ENCODE measurements at regions not wholly inside any gene's neighbourhood (a gene's known extent, or its start where the extent isn't known, plus 50 kb on each side); places are given as distances from the start of the nearest gene placed in this dataset.

DNA sequence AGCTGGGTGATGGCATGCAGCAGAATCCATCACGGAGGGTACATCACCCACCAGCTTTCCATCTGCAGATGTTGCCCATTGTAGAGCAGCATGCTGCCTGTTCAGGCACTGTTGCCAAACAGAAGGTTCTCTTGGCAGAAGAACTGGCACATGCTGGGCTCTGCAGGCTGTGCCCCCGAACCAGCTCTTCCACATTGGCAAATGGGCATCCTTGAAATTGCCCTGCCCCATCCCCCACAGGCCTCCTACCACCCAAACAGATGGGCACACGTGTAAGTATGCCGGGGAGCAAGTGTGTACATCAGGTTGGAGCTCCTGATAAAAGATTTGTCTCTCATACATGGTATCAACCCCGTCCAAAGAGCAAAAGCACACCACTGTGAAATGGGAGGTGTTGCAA lies 220.3 kb upstream of the TAS2R1 start:
- Histone ChIP-seq H2AFZ (replicated peaks) (no peak overlapping the region), H3K79me2 (ENCODE audit: low read depth) (no peaks in the 10 kb centered on the region), H3K9ac (no peak overlapping the region), H3K9me3 (ENCODE audit: low read depth) (no peaks in the 10 kb centered on the region), H3K4me3 (no peak overlapping the region), H3K36me3 (no peaks in the 10 kb centered on the region), H3F3A (ENCODE audit: low read depth) (no peaks in the 10 kb centered on the region), H4K20me1 (ENCODE audit: low read depth) (no peaks in the 10 kb centered on the region), H3K4me1 (no peaks in the 10 kb centered on the region), H3K27me3 (no peaks in the 10 kb centered on the region), H3K4me2 (no peak overlapping the region), H3K27ac (no peak overlapping the region)
- no peak overlapping the region for H3K27ac Mint-ChIP-seq
- H3K4me1 Mint-ChIP-seq = no peaks in the 10 kb centered on the region
- DNase-seq (ENCODE audit: low spot score) = no peak
- H3K36me3 Mint-ChIP-seq = no peaks in the 10 kb centered on the region
- H3K27me3 Mint-ChIP-seq (ENCODE audit: insufficient read depth, low read depth) = peaks cover 2% of the 10 kb centered on the region
- TF ChIP-seq EZH2 (IDR thresholded peaks at IDR 0.05) (no peak), EZH2phosphoT487 (IDR thresholded peaks at IDR 0.05) (no peak), CTCF (IDR thresholded peaks at IDR 0.05) (no peak)
- H3K9me3 Mint-ChIP-seq = peaks cover 2% of the 10 kb centered on the region
- no peak overlapping the region for H3K4me3 Mint-ChIP-seq

DNA sequence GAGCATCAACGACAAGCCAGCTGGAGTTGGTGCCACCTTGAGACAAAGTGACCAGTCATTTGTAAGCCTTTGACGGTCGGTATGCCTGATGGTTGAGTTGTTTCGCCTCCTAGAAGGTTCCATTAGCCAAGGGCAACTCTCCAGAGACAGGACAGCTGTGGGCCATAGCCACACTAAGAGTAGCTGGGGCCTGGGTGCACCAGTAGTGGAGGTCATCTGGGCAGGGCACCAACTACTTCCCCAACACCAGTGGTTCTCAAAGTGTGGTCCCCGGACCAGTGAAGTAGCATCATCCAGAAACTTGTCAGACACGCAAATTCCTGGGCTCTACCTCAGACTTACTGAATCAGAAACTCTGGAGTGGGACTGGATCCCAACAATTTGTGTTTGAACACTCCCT lies 217.5 kb upstream of the TAS2R1 start:
- TF ChIP-seq CTCF (IDR thresholded peaks at IDR 0.05) (no peak), EZH2phosphoT487 (IDR thresholded peaks at IDR 0.05) (no peak)
- Histone ChIP-seq H3K9ac (no peak overlapping the region), H3K36me3 (no peaks in the 10 kb centered on the region), H3K27ac (no peak overlapping the region), H3F3A (ENCODE audit: low read depth) (no peaks in the 10 kb centered on the region), H3K79me2 (ENCODE audit: low read depth) (no peaks in the 10 kb centered on the region), H2AFZ (replicated peaks) (no peak overlapping the region), H3K27me3 (no peaks in the 10 kb centered on the region), H3K9me3 (ENCODE audit: low read depth) (no peaks in the 10 kb centered on the region), H4K20me1 (ENCODE audit: low read depth) (no peaks in the 10 kb centered on the region), H3K4me3 (no peak overlapping the region), H3K4me1 (no peaks in the 10 kb centered on the region), H3K4me2 (no peak overlapping the region)
- Mint-ChIP-seq H3K27ac (no peak overlapping the region), H3K4me3 (no peak overlapping the region), H3K36me3 (no peaks in the 10 kb centered on the region), H3K27me3 (ENCODE audit: insufficient read depth, low read depth) (no peaks in the 10 kb centered on the region), H3K9me3 (no peaks in the 10 kb centered on the region), H3K4me1 (no peaks in the 10 kb centered on the region)
- DNase-seq (ENCODE audit: low spot score) = no peak

DNA sequence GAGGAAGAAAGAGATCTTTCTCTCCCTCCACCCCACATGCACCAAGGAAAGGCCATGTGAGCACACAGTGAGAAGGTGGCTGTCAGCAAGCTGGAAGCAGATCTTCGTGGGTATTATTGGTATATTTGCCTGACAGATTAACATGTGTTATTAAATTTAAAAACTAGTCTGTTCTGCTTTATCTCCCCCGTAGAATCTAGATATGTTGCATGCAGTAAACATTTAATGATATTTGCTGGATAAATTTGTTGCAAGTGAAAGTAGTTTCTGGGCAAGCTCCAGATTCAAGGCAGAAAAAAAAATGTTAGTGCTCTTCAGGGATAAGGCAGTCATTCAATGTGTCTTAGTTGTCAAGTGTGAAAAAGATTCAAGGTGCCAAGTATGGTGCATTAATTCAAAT lies 215.0 kb upstream of the TAS2R1 start:
- Histone ChIP-seq H3K27ac (no peak overlapping the region), H3K9ac (no peak overlapping the region), H3K79me2 (ENCODE audit: low read depth) (no peaks in the 10 kb centered on the region), H3F3A (ENCODE audit: low read depth) (no peaks in the 10 kb centered on the region), H3K4me2 (no peak overlapping the region), H2AFZ (replicated peaks) (no peak overlapping the region), H3K27me3 (no peaks in the 10 kb centered on the region), H3K4me1 (no peaks in the 10 kb centered on the region), H3K4me3 (no peak overlapping the region), H3K9me3 (ENCODE audit: low read depth) (no peaks in the 10 kb centered on the region), H4K20me1 (ENCODE audit: low read depth) (no peaks in the 10 kb centered on the region), H3K36me3 (no peaks in the 10 kb centered on the region)
- TF ChIP-seq EZH2 (IDR thresholded peaks at IDR 0.05) (no peak), CTCF (IDR thresholded peaks at IDR 0.05) (no peak), EZH2phosphoT487 (IDR thresholded peaks at IDR 0.05) (no peak)
- Mint-ChIP-seq H3K27me3 (ENCODE audit: insufficient read depth, low read depth) (no peaks in the 10 kb centered on the region), H3K36me3 (no peaks in the 10 kb centered on the region), H3K9me3 (peaks cover 5% of the 10 kb centered on the region), H3K27ac (no peak overlapping the region), H3K4me3 (no peak overlapping the region), H3K4me1 (no peaks in the 10 kb centered on the region)
- no peak for DNase-seq (ENCODE audit: low spot score)

Measured in neural progenitor cell (in vitro differentiated cells).